GM12873 (cell line): ENCODE measurements at regions not wholly inside any gene's neighbourhood (a gene's known extent, or its start where the extent isn't known, plus 50 kb on each side); places are given as distances from the start of the nearest gene placed in this dataset.

Experiments used
- CTCF ChIP-seq: IDR thresholded peaks from 2 replicates; pipeline ENCODE4 v1.5.1; 2012; ENCODE audit warnings: low read depth, mild to moderate bottlenecking, moderate library complexity, low read length, control low read depth; ENCODE audit not compliant: insufficient read depth; ENCODE audit errors: missing control alignments

DNA sequence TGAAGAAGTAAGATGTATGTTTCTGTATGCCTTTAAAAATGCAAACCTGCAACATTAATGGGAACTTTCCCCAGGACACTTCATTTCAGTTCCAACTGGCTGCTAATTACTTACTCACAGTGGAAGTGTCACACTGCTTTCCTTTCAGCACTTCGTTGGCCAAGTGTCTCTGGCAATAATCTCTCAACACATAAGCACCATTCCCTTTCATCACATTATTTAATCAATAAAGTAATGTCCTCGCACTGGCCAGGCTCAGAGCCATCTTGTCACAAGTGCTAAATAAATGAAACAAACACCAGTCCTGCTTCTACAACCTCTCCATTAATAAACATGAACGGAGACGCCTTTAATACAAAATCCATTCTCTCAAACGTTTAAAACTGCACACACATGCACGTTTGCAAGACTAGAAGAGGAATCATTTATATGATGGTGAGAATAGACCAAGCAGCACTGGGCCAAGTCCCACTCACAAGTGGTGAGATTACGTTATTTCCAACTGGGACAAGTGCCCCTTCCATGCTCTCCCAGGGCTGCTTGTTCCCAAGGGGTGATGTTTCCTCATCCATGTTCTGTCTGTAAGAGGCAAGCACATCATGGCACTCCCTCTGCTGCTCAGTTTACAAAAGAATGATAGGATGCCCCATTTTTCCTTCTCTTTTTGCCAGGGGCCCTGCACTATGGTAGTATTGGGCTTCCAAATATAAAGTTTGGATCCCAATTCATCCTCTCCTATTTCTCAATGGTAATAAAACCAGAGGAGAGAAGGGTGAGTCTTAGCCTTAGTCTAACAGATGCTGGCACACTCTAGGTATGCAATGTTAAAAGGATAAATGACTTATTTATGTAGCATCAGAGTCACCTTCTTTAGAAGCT is 56.8 kb upstream of the ETAA1 start:
- no peak for TF ChIP-seq CTCF

DNA sequence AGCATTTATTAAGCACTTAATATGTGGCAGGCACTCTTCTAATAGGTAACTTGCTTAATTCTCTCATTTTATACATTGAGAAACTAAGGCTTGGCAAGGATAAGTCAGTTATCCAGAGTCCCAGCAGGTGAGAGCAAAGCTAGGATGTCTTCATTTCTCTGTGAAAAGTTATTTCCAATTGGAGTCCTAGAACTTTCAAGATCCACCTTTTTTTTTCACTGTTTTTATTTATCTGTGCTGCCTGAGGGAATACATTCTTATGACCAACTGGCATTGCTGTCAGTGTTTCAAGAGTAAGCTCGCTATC is 56.2 kb upstream of the ETAA1 start:
- no peak for TF ChIP-seq CTCF

DNA sequence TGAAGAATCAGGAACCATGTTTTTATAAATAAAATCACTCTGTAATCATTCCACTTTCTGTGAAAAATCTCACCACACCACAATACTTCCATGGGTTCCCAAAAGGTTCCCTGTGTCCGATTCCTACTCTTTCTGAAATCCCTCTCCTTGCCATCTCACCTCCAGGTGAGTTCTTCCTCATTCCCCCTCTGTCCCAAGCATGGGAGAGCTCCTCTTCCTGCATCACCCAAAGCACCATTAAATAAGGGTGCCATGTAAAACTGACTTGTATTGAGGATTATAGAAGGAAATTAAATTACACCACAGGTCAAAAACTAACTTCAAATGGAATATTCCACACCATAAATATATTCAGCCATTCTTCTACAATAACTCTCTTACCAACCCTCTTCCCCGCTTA is 55.8 kb upstream of the ETAA1 start:
- no peak for TF ChIP-seq CTCF

GRCh38 chr2:67342394-67342793 is 54.7 kb upstream of the ETAA1 start:
- no peak for TF ChIP-seq CTCF

GRCh38 chr2:67346718-67347407 is 50.3 kb upstream of the ETAA1 start:
- no peak for TF ChIP-seq CTCF
